Dermis microvascular lymphatic vessel endothelial cell (primary cell): ENCODE measurements at regions not wholly inside any gene's neighbourhood (a gene's known extent, or its start where the extent isn't known, plus 50 kb on each side); places are given as distances from the start of the nearest gene placed in this dataset.

ENCODE experiments used
- DNase-seq, 2 donors: peaks; one replicate each; pipeline versions ENCODE4 v3.0.0 to v3.0.0-alpha.2; 2010; ENCODE audit warnings: low read depth in 2 of 2

DNA sequence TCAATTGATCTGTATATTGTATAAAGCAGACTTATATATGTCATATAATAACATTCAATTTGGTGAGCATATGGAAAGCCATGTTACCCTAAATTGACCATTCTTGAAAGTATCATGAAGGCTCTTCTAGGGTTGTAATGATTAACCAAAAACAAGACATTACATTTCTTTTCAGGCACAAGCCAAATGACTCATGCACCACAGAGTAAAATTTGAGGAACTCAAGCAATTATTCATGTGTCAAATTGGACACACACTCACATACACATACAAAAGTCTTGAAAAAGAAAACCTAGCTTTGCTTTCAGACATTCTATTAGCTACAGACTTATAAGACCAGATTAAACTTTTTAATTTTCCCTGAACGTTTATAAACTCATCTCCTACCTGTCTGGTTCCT lies 146.5 kb upstream of the PCDH18 start:
- DNase-seq, result no peak

DNA sequence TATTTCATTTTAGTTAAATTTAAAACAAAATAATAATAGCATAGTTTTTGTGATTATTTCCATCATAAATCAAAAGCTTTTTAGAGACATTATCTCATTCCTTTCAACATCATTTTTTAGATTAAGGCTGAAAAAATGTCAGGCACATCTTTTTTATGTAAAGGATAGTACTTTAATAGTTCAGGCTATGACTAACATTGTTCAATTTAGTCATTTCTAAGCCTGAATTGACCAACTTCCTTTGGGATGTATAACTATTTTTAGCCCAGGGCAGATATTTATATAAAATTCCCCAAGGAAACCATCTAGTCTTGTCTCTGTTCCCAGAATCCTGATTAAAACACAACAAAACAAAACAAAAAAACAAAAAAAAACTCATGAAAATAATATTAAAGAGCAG lies 145.6 kb upstream of the PCDH18 start:
- no peak for DNase-seq

DNA sequence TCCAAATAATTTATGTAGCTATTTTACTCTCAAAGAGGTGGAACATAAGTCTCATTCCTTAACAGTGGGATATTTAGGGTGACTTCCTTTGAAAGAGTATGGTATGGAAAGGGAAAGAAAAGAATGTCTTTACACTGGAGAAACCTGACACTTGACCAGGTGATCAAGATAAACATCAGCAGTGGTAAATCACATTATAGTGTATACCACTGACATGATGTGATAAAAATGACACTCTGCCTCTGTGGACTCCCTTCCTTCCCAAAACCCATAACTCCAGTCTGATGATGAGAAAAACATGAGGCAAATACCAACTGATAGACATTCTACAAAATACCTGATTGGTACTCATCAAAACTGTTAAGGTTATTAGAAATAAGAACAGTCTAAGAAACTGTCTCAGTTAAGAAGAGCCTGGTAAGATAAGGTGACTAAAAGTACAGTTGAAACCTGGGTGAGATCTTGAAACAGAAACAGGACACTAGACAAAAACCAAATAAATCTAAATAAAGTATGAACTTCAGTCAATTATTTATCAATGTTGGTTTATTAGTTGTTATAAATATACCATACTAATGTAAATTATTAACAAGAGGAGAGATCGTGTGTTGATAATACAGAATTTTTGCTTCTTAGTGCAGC lies 144.2 kb upstream of the PCDH18 start:
- no peak for DNase-seq

DNA sequence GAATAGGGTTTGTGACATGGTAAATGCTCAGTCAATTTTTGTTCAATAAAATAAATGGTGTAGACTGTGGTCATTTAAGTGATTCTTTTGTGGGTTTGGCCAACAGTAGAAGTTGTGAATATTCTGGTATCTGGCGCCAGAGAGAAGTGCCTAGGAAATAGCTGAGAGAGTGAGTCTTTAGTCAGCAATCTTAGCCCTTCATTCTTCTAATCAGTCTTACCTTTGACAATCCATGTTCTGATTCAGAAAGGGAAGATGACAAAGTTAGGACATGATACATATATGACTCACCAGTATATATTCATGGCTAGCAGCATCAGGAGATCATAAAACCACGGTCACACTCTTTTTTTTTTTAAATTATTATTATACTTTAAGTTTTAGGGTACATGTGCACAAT lies 141.8 kb upstream of the PCDH18 start:
- no peak for DNase-seq

DNA sequence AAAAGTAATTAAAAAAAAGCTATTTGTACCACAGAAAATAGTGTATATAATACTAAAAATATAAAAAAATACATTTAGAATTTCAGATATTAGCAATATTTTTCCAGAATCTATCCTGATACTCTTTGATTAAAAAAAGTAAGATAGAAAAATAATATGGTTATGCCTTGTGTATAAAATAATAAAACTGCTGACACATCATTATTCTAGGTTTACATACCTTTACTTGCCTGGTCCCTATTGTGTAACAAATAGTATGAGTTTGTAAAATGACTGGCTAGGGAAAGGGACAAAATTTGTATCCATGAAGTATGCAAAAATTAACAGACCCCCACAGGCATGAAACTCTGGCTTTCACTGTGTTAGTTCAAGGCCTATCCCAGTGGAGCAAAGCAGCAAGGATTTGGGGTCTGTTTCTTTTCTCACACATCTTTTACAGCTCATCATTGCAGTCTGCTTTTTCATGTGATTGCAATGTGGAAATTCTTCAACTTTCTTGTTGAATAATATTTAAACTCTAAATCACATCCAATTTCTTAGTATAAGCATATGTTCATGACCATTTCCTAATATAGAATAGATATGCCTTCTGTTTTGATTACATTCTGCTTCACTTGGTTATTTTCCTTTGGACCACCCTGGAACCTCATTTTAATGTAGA lies 136.7 kb upstream of the PCDH18 start:
- no peak for DNase-seq

DNA sequence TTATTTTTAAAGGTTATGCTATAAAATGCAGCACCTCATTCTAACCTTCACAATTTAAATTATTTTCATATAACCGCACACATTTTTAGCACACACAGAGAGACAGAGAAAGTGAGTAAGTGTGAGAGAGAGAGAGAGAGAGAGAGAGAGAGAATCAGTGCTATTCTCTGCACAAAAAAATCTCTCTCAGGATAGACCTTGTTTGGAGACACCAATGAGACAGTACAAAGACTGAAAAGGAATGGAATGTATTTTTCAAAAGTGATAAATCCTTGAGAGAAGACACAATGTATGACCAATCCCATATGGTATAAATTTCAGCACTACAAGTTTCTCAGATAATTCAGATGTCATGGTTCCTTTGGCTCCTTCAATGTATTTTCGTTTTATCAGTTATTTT lies 132.1 kb upstream of the PCDH18 start:
- DNase-seq, result no peak

DNA sequence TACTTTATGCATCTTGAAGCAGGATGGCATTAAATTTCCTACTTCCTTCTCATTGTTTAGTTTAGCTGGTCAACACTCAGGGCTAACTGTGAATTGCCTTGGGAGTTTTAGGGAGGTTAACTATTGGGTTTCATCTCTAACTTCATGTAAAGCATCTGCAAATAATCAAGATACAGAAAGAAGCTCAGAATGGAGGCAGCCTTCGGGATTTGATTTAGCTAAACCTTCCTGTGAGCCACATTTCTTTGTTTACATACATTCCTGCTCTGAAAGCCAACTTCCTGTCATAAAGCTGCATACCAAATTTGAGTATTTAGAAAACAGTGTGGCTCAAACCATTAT lies 131.7 kb upstream of the PCDH18 start:
- peak in 1 of 2 donors; percentile 16 for DNase-seq

DNA sequence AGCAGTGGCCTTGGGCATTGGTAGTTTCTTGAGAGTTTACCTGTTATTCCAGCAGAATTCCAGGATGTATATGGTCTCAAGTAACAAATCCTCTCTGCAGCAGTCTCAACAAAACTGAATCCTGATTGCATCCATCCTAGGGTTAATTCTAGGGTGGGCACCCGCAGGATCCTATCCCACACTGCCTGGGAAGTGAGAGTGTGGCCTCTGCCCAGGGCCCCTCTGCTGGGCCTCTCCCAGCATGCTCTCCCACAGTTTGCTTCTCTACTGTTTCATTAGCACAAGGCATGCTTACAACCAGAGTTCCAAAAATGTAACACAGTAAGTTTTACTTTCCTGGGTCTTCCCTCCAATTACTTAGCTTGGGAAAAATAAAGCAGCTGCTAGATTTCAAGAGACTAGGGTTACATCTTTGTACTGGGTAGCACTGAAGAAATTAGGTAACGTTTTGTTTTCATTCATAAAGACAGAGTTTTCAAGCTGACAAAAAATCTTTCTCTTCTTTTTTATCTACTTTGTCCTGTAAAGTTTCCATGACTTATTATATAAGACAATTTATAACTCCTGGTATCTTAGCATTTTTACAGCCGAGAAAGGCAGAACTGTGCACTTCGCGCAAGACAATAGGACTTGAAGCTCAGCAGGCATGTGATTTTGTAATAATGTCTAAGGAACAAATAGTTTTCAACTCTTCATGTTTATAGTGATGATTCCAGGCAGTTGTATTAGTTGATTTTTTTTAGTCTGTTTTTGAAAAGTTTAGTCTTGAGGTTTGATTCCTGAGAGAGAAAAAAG lies 131.2 kb upstream of the PCDH18 start:
- no peak for DNase-seq

DNA sequence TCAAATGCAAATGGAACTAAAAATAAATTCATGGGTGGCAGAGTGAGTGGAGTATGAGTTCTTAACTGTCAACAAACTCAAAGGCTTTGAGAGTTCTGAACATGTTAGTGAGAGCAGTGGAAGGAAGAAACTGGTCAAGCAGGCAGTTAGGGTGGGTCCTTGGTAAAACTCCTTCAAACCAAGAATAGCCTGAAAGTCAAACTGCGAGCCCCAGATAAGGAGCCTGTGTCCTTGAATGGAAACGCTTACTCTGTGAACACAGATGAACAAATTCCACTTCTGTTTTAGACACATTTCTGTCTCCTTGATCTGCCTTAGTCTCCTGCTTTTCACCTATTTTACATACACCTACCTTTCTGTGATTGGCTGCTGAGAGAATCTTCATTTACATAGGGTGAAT lies 129.4 kb upstream of the PCDH18 start:
- no peak for DNase-seq

DNA sequence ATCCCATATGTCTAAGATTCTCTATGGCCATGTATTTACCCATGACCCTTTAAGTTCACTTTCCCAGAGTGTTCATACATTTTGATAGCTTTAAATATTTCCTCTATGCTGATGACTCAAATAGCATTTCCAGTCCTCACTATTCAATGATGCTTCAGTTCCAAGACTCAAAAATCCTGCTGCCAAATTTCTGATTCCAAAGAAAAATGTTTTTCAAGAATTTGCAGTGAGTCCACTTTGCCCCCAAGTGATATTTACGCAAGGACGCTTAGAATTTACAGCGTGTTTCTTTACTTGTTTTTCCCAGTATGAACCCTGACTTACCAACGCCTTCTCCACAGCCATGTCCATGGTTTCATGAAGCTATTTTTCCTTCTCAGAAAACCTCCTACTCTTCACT lies 127.9 kb upstream of the PCDH18 start:
- DNase-seq, result no peak

DNA sequence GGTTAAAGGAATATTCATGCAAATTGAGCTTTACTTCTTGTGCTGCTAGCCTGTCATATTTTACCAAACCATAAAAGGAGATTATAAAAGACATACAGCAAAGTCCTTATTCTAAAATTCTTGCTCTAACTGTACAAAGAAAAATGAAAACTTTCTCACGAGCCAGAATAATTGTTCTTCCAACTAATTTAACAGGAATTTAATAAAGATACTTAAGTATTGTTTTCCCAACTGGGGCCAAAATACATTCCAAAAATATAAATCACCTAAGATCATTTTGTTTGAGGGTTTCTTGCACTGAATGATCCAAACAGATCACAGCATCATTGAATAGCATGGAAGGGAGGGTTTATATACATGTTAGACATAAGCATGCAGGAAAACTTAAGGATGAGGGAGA lies 127.1 kb upstream of the PCDH18 start:
- no peak for DNase-seq

DNA sequence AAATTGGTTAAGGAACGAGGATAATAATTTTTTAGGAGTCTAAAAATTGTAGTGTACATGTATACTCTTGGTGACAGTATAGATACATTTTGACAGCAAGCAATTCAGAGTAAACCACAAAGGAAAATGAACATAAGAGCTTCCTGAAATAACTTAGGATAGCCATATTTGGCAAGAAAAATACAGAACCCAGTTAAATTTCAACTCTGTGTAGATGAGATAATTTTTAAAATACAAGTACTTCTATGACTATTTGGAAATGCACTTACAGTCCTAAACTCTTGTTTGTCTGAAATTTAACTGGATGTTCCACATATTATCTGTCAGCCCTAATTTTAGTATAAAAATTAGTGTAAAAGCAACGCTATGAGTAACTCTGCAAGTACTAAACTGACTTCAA lies 124.4 kb upstream of the PCDH18 start:
- no peak for DNase-seq

DNA sequence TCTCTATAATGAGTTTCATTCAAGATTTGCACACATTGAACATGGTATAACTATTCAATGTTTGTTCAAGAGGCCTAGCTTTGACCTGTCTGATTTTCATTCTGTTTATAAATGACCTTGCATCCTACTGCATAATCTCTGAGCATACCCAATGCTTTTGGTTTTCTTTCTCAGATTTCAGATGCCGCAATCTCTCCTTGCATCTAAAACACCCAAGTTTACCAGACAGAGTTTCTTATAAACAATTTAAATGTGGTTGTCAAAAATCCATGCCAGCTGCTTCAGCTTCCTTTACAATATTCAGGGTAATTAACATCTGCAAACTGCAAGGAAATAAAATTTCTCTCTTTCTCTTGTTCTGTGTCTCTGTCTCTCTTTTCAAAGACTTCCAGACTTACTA lies 123.0 kb upstream of the PCDH18 start:
- DNase-seq, result no peak

DNA sequence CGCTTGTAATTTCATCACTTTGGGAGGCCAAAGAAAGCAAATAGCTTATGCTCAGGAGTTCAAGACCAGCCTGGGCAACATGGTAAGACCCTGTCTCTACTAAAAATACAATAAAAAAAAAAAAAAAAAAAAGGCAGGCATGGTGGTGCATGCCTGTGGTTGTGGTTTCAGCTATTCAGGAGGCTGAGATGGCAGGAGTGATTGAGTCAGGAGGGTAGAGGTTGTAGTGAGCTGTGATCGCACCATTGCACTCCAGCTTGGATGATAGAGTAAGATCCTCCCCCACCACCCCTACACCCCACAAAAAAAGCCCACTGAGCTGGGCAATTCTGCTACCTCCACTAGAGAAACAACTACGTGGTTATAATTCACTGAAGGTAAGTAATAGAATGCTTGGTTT lies 118.8 kb upstream of the PCDH18 start:
- DNase-seq, result no peak

DNA sequence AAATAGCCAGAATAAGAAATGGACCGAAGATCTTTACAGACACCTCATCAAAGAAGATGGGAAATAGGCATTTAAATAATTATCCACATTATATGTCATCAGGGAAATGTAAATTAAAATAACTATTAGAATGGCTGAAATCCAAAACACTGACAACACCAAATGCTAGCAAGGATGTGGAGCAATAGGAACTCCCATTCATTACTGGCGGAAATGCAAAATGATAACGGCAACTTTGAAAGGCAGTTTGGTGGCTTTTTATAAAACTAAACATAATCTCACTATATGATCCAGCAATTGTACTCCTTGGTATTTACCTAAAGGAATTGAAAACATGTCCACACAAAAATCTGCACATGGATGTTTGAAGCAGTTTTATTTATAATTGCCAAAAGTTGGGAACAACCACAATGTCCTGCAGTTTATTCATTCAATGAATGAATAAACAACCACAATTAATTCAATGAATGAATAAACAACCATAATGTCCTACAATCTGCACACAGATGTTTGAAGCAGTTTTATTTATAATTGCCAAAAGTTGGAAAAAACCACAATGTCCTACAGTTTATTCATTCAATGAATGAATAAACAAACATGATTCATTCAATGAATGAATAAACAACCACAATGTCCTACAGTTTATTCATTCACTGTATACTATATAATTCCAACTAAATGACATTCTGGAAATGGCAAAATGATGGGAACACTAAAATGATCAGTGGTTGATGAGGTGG lies 117.6 kb upstream of the PCDH18 start:
- DNase-seq, result no peak

DNA sequence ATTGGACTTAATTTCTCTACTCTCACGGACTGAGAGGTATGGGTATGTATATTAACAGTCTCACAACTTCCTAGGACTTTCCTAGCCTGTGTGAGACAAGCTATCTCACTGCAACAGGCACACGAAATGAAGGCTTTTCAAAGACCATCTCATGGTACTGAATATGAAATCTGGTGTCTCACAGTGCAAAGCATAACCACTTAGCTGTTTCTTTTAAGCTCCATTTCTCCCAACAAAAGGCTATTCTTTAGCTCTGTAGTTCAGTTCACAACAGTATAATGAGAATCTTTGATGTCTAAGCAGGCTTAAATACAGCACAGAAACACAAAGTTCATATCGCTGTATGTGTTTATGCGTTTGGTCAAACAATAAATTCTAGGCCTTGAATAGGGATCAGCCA lies 116.2 kb upstream of the PCDH18 start:
- no peak for DNase-seq

DNA sequence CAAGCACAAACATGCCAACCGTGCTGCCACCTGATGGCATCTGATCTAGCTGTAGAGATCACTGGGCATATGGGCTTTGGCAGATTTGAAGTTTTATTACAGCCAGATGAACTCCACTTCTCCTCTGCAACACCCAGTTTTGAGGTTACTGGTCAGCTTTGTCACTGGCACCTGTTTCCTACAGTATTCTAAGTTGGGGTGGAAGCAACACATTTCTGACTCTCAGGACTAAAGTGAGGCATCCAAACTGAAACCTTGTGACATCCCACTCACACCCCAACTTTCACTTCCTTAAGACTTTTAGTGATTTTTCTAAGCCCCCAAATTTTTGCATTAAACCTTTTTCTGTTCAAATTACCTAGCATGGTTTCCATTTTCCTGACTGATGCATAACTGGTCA lies 115.1 kb upstream of the PCDH18 start:
- no peak for DNase-seq

DNA sequence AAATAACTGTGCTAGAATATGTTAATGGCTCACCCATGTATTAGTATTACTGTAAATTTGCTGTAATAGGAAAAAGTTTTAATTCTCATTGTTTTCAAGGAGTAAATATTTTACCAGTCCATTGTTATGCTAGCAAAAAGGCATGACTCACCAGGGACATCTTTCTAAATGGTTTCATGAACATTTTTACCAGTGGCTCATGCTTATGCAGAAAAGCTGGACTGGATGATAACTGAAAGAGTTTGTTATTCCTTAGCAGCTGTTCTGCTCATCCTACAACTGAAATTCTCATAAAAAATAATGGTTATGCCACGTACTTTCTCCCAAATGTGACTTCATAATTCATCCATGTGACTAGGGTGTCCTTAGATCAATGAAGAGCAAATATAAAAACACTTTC lies 111.9 kb upstream of the PCDH18 start:
- no peak for DNase-seq

DNA sequence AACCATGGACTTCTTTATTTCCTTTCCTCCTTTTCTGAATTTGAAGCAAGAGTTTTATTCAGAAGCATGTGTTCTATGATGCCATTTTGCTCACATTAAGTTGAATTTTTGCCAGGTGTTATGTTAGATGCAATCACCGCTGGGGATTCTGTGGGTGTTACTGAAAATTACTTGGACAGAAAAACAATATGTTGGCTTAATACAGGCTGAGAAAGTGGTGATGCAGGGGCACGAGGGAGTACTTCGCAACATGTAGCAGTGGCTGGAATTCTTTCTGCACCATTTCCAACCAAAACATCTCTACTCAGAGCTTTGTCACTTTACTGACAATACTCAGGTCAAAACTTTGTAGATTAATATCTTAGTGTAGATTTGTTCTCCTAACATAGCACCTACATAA lies 109.2 kb upstream of the PCDH18 start:
- no peak for DNase-seq

DNA sequence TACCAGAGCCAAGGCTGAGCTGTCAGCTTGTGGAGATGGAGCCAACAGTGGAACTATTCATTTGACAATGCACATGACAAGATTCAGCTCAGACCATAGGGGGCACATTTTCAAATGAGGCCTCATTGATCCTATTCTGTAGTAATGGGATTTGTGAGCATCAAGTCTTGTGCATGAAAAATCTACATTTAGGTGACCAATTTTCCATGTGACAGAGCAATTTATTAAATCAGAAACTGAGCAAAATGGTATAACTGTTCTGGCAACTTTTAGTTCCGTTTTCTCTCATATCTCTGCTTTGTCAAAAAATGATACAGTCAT lies 108.5 kb upstream of the PCDH18 start:
- DNase-seq, result no peak

DNA sequence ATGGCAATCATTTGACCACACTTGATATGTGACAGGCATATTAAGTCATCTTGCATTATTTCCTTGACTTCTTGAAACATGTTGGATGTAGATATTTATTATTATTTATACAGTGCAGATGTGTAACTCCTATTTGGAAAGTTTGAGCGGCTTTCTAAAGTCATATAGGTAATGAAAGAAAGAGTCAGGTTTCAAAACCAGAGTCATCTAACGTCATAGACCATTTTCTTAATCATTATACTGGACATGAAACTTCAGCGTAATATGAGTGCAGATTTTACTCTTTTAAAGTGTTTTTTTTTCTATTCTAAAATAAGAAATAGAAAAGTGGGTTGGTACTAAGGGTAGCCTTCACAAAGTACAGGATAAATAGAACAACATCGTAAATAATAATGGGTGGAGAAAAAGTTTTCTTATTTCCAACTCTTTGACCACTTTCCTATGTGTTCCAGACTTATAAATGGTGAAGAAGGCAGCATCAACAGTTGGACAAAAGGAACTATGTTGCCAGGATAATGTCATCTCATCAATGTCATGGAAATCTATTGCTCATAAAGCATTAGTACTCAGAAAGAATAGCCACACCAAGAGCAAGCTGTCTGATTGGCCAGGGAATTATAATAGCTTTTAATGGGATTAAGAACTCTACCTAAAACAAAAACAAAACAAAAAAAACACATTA lies 108.0 kb upstream of the PCDH18 start:
- DNase-seq, result no peak

DNA sequence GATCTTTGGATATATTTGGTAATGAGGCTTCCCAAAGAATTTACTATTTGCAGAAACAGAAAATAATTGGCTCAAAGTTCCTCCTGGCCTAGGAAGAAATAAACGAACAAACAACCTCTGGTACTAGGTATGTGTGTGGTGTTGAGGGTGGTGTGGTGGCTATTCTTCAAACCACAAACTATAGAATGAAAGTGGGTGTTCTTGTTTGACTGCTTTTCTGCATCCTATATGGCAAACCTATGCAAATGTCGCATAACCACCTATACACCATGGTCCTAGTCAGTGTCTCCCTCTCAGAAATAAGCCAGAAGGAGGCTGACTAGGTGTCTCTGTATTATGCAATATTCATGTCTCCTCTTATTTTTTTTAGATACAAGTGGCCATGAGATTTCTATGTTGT lies 106.6 kb upstream of the PCDH18 start:
- DNase-seq, result no peak
